GM13976 (cell line): ENCODE measurements at regions not wholly inside any gene's neighbourhood (a gene's known extent, or its start where the extent isn't known, plus 50 kb on each side); places are given as distances from the start of the nearest gene placed in this dataset.

Experiments used
- DNase-seq: peaks from one replicate; pipeline ENCODE4 v3.0.0; 2012; ENCODE audit warnings: low spot score
- CTCF ChIP-seq: IDR thresholded peaks from 2 replicates; pipeline ENCODE4 v1.5.1; 2012; ENCODE audit warnings: borderline replicate concordance, mild to moderate bottlenecking; ENCODE audit not compliant: insufficient read depth; ENCODE audit errors: extremely low read depth, missing control alignments, control extremely low read depth
- in situ Hi-C: fragments of 300-500 bp; cut with MboI; formaldehyde crosslinking; loops from one replicate; pipeline ENCODE4 v1.12.0; 2022; ENCODE audit warnings: low sequenced_read_pairs, mixed read lengths, inconsistent platforms; ENCODE audit not compliant: unreplicated experiment

GRCh38 chr13:89372193-89372592, 1701.0 kb downstream of the SLITRK5 start:
- TF ChIP-seq CTCF: no peak
- DNase-seq: no peak
- in situ Hi-C loops: no loop called here

DNA sequence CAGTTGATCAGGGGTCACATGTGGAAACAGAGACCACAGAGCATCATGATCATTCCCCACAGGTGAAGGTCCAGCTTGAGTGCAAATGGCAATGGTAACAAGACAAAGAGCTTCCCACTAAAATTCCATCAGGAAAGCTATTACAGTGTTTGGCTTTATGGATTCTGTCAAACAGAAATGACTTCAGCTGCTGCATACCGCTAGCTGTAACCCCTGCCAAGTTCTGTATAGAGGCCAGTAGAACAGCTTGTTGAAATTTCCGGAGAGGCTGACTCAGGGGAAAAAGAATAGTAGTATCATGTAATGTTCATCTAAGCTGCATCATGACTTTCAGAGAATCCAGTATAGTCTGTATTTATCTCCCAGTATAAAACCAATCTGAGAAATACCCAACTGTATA, 1704.7 kb downstream of the SLITRK5 start:
- in situ Hi-C loops: no loop called here
- TF ChIP-seq CTCF: no peak
- no peak for DNase-seq

- in situ Hi-C loops: no loop called here
- no peak for DNase-seq
- no peak for TF ChIP-seq CTCF
Measured at GRCh38 chr13:89380101-89380500, 1708.9 kb downstream of the SLITRK5 start.

DNA sequence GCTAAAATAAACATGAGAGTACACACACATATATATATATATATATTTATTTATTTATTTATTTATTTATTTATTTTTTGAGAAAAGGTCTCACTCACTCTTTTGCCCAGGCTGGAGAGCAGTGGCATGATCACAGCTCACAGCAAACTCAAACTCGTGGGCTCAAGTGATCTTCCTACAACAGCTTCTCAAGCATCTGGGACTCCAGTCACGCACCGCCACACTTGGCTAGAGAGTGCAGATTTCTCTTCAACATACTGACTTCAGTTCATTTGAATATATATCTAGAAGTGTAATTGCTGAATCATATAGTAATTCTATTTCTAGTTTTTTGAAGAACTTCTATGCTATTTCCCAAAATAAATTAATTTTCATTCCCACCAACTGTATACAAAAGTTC, 1711.8 kb downstream of the SLITRK5 start:
- in situ Hi-C loops: no loop called here
- TF ChIP-seq CTCF: no peak
- no peak for DNase-seq

GRCh38 chr13:89383891-89384290, 1712.7 kb downstream of the SLITRK5 start:
- TF ChIP-seq CTCF: no peak

GRCh38 chr13:89393758-89394304, 1722.7 kb downstream of the SLITRK5 start:
- in situ Hi-C loops: no loop called here
- TF ChIP-seq CTCF: no peak
- DNase-seq: no peak

More at GRCh38 chr13:89383891-89384290, 1712.7 kb downstream of the SLITRK5 start:
- in situ Hi-C loops: no loop called here
- no peak for DNase-seq
